H9 (cell line): ENCODE measurements at regions not wholly inside any gene's neighbourhood (a gene's known extent, or its start where the extent isn't known, plus 50 kb on each side); places are given as distances from the start of the nearest gene placed in this dataset.

Experiments
- DNase-seq: peaks from one replicate; pipeline ENCODE4 v3.0.0-alpha.2; 2017
- H2AFZ ChIP-seq: one replicate; pipeline ENCODE4 v1.6.1; 2013; ENCODE audit warnings: mild to moderate bottlenecking, low read length, control low read depth, moderate library complexity
- H2AK5ac ChIP-seq: 2 replicates; pipeline ENCODE4 v1.6.1; 2013; ENCODE audit warnings: low read length, control low read depth, mixed read lengths; ENCODE audit not compliant: insufficient read length
- H2BK120ac ChIP-seq: one replicate; pipeline ENCODE4 v1.6.1; 2013; ENCODE audit warnings: low read depth, mild to moderate bottlenecking, low read length, control low read depth, inconsistent platforms; ENCODE audit not compliant: poor library complexity, severe bottlenecking
- H2BK12ac ChIP-seq: 2 replicates; pipeline ENCODE4 v1.6.1; 2013; ENCODE audit warnings: low read length, control low read depth, mixed read lengths, low read depth; ENCODE audit not compliant: insufficient read length
- H2BK15ac ChIP-seq: 2 replicates; pipeline ENCODE4 v1.6.1; 2013; ENCODE audit warnings: low read depth, low read length, control low read depth
- H2BK20ac ChIP-seq: one replicate; pipeline ENCODE4 v1.6.1; 2013; ENCODE audit warnings: low read depth, mild to moderate bottlenecking, low read length, control low read depth, inconsistent platforms; ENCODE audit not compliant: poor library complexity, severe bottlenecking
- H2BK5ac ChIP-seq: 2 replicates; pipeline ENCODE4 v1.6.1; 2013; ENCODE audit warnings: low read length, control low read depth, mixed read lengths; ENCODE audit not compliant: insufficient read length
- H3K14ac ChIP-seq: 2 replicates; pipeline ENCODE4 v1.6.1; 2013; ENCODE audit warnings: low read length, control low read depth; ENCODE audit not compliant: insufficient read depth
- H3K18ac ChIP-seq: 2 replicates; pipeline ENCODE4 v1.6.1; 2013; ENCODE audit warnings: low read depth, mild to moderate bottlenecking, mixed read lengths, low read length, control low read depth; ENCODE audit not compliant: insufficient read length
- H3K23ac ChIP-seq: 2 replicates; pipeline ENCODE4 v1.6.1; 2013; ENCODE audit warnings: low read length, control low read depth, mixed read lengths, low read depth; ENCODE audit not compliant: insufficient read length
- H3K23me2 ChIP-seq: 2 replicates; pipeline ENCODE4 v1.6.1; 2013; ENCODE audit warnings: low read depth, mild to moderate bottlenecking, mixed read lengths, low read length, control low read depth; ENCODE audit not compliant: insufficient read length, poor library complexity, severe bottlenecking
- H3K27ac ChIP-seq: 2 replicates; pipeline ENCODE4 v1.5.1; 2013; ENCODE audit warnings: low read length, control low read depth, mixed read lengths, low read depth; ENCODE audit not compliant: insufficient read length
- H3K27me3 ChIP-seq: 2 replicates; pipeline ENCODE4 v1.6.1; 2013; ENCODE audit warnings: low read length, control low read depth, inconsistent platforms; ENCODE audit not compliant: insufficient read depth
- H3K4ac ChIP-seq: 2 replicates; pipeline ENCODE4 v1.6.1; 2013; ENCODE audit warnings: low read depth, mild to moderate bottlenecking, control low read depth, inconsistent platforms, low read length, moderate library complexity
- H3K4me1 ChIP-seq: 2 replicates; pipeline ENCODE4 v1.6.1; 2013; ENCODE audit warnings: low read length, control low read depth, inconsistent platforms; ENCODE audit not compliant: insufficient read depth
- H3K4me2 ChIP-seq: 2 replicates; pipeline ENCODE4 v1.6.1; 2013; ENCODE audit warnings: low read length, control low read depth, mixed read lengths; ENCODE audit not compliant: insufficient read length, insufficient read depth
- H3K56ac ChIP-seq: 2 replicates; pipeline ENCODE4 v1.6.1; 2013; ENCODE audit warnings: low read depth, mild to moderate bottlenecking, mixed read lengths, low read length, control low read depth; ENCODE audit not compliant: insufficient read length
- H3K79me1 ChIP-seq: 2 replicates; pipeline ENCODE4 v1.6.1; 2013; ENCODE audit warnings: low read depth, mild to moderate bottlenecking, moderate library complexity, low read length, control low read depth, inconsistent platforms; ENCODE audit not compliant: insufficient read depth, poor library complexity, severe bottlenecking
- H3K79me2 ChIP-seq: 2 replicates; pipeline ENCODE4 v1.6.1; 2013; ENCODE audit warnings: low read length, control low read depth, inconsistent platforms; ENCODE audit not compliant: insufficient read depth
- H3K9ac ChIP-seq: 2 replicates; pipeline ENCODE4 v1.6.1; 2013; ENCODE audit warnings: low read length, control low read depth, mixed read lengths; ENCODE audit not compliant: insufficient read length; ENCODE audit errors: extremely low read depth
- H3K9me3 ChIP-seq: one replicate; pipeline ENCODE4 v1.6.1; 2013; ENCODE audit warnings: low read depth, low read length, inconsistent platforms; ENCODE audit not compliant: control insufficient read depth
- H3T11ph ChIP-seq: one replicate; pipeline ENCODE4 v1.6.1; 2013; ENCODE audit warnings: mild to moderate bottlenecking, low read length, control low read depth, inconsistent platforms
- H4K20me1 ChIP-seq: one replicate; pipeline ENCODE4 v1.6.1; 2013; ENCODE audit not compliant: control insufficient read depth, insufficient read length, insufficient read depth
- H4K5ac ChIP-seq: 2 replicates; pipeline ENCODE4 v1.6.1; 2013; ENCODE audit warnings: low read depth, mild to moderate bottlenecking, mixed read lengths, low read length, control low read depth; ENCODE audit not compliant: insufficient read length
- H4K8ac ChIP-seq: replicated peaks from 2 replicates; pipeline ENCODE4 v1.6.1; 2013; ENCODE audit warnings: low read length, control low read depth, mixed read lengths, low read depth; ENCODE audit not compliant: insufficient read length
- H4K91ac ChIP-seq: 2 replicates; pipeline ENCODE4 v1.6.1; 2013; ENCODE audit warnings: low read depth, mild to moderate bottlenecking, moderate library complexity, mixed read lengths, low read length, control low read depth; ENCODE audit not compliant: insufficient read length
- H3K27ac Mint-ChIP-seq, 3 experiments: 2 replicates in 2 of 3; 3 replicates in 1 of 3; pipeline ENCODE4 v1.8.0; 2020 to 2021; ENCODE audit warnings: mixed read lengths in 3 of 3, mild to moderate bottlenecking in 1 of 3, moderate library complexity in 1 of 3
- H3K27me3 Mint-ChIP-seq: 2 replicates; pipeline ENCODE4 v1.8.0; 2021; ENCODE audit warnings: low read depth, mild to moderate bottlenecking, moderate library complexity, mixed read lengths
- H3K36me3 Mint-ChIP-seq, 3 experiments: 2 replicates in 2 of 3; 3 replicates in 1 of 3; pipeline ENCODE4 v1.8.0; 2020 to 2021; ENCODE audit warnings: low read depth in 3 of 3, mixed read lengths in 3 of 3; ENCODE audit not compliant: insufficient read depth in 1 of 3
- H3K4me1 Mint-ChIP-seq, 2 experiments: 2 replicates each; pipeline ENCODE4 v1.8.0; 2020; ENCODE audit warnings: mixed read lengths in 2 of 2
- H3K4me3 Mint-ChIP-seq, 2 experiments: 2 replicates in 1 of 2; 3 replicates in 1 of 2; pipeline ENCODE4 v1.8.0; 2020 to 2021; ENCODE audit warnings: mild to moderate bottlenecking in 2 of 2, mixed read lengths in 2 of 2, moderate library complexity in 1 of 2
- H3K9me3 Mint-ChIP-seq, 2 experiments: 2 replicates in 1 of 2; 3 replicates in 1 of 2; pipeline ENCODE4 v1.8.0; 2020; ENCODE audit warnings: mild to moderate bottlenecking in 2 of 2, mixed read lengths in 2 of 2, moderate library complexity in 1 of 2
- CTCF ChIP-seq: fragments of 200-600 bp; sonication (generic); conservative IDR thresholded peaks from 3 replicates; pipeline ENCODE4 v1.8.0; 2021; ENCODE audit warnings: antibody characterized with exemption, mild to moderate bottlenecking
- WGBS: extraction: QIAGEN DNeasy Blood & Tissue Kit; methylation state at CpG from one replicate; pipeline ENCODE4 v1.1.7; 2013; ENCODE audit warnings: missing lambda C conversion rate, low lambda C conversion rate, mixed read lengths; ENCODE audit not compliant: insufficient read length; ENCODE audit errors: extremely low coverage; 5-methylcytosine and 5-hydroxymethylcytosine counted together

GRCh38 chr18:71529703-71530303 lies 1014.3 kb downstream of the CBLN2 start:
- no peak overlapping the region for H3K56ac ChIP-seq
- no peak overlapping the region for H2BK12ac ChIP-seq
- no peak overlapping the region for H3K9ac ChIP-seq
- H2BK5ac ChIP-seq, result no peak overlapping the region
- H3K27me3 ChIP-seq, result no peaks in the 10 kb centered on the region
- H2AFZ ChIP-seq, result no peak overlapping the region
- WGBS, result no CpG with 5 or more reads among the region's 3 CpGs
- H3K14ac ChIP-seq, result no peak overlapping the region
- H3K18ac ChIP-seq, result no peak overlapping the region
- no peak overlapping the region for H3K27ac ChIP-seq
- H2AK5ac ChIP-seq, result no peak overlapping the region
- DNase-seq, result no peak
- H3T11ph ChIP-seq, result no peak overlapping the region
- H4K5ac ChIP-seq, result no peak overlapping the region
- Mint-ChIP-seq H3K9me3 (no peaks in the 10 kb centered on the region), H3K27me3 (no peaks in the 10 kb centered on the region), H3K27ac (no peak overlapping the region), H3K4me1 (no peaks in the 10 kb centered on the region), H3K36me3 (no peaks in the 10 kb centered on the region), H3K4me3 (no peak overlapping the region)
- H3K4me1 ChIP-seq, result no peaks in the 10 kb centered on the region
- no peak overlapping the region for H2BK120ac ChIP-seq
- H3K79me2 ChIP-seq, result no peaks in the 10 kb centered on the region
- no peaks in the 10 kb centered on the region for H3K79me1 ChIP-seq
- no peaks in the 10 kb centered on the region for H3K9me3 ChIP-seq
- no peak overlapping the region for H4K91ac ChIP-seq
- no peak overlapping the region for H3K4me2 ChIP-seq
- H3K23ac ChIP-seq, result no peak overlapping the region
- H3K23me2 ChIP-seq, result no peaks in the 10 kb centered on the region
- no peak overlapping the region for H3K4ac ChIP-seq
- no peaks in the 10 kb centered on the region for H4K20me1 ChIP-seq
- H2BK20ac ChIP-seq, result no peak overlapping the region
- no peak for TF ChIP-seq CTCF
- H2BK15ac ChIP-seq, result no peak overlapping the region
- H4K8ac ChIP-seq, result no peak overlapping the region
